HCT116 (cell line): ENCODE measurements at regions not wholly inside any gene's neighbourhood (a gene's known extent, or its start where the extent isn't known, plus 50 kb on each side); places are given as distances from the start of the nearest gene placed in this dataset.

Source experiments
- ATAC-seq: fragments of 200-7000 bp; cut with Tn5 transposase; 2 replicates; pipeline ENCODE4 v1.9.1; 2020; ENCODE audit warnings: mild to moderate bottlenecking, moderate library complexity
- BruUV-seq: library from RNA; stranded (reverse); fragments of 400-500 nt; replicated peaks from 2 replicates; lab custom pipeline; 2021; lab: Mats Ljungman, UMichigan
- CTCF ChIA-PET: fragments of 300-600 bp; sonication (Branson Sonifier 250); formaldehyde crosslinking; loops from one replicate; lab custom pipeline; 2021; ENCODE audit warnings: antibody characterized with exemption; lab: Charles Lee
- POLR2A ChIA-PET: fragments of 300-600, 350-600 bp; sonication (Branson Sonifier 250); formaldehyde crosslinking; loops from one replicate; lab custom pipeline; 2021; ENCODE audit warnings: antibody characterized with exemption; lab: Charles Lee
- RAD21 ChIA-PET, 2 experiments: fragments of 300-600 bp; sonication (Branson Sonifier 250); formaldehyde crosslinking; loops; one replicate each; lab custom pipeline; 2023; ENCODE audit warnings: low total read pairs in 2 of 2; ENCODE audit not compliant: uncharacterized antibody in 2 of 2, unreplicated experiment in 2 of 2, low non-redundant PET in 1 of 2; lab: Charles Lee
- DNase-seq: peaks from one replicate; pipeline ENCODE4 v3.0.0-alpha.2; 2010; ENCODE audit warnings: low read depth, low spot score
- H2AFZ ChIP-seq: fragments of 200-600 bp; shearing (Covaris generic), sonication (generic); 2 replicates; pipeline ENCODE4 v1.6.1; 2017; ENCODE audit warnings: low read depth, mixed run types, mixed read lengths, antibody characterized with exemption, low read length; ENCODE audit not compliant: poor library complexity, severe bottlenecking
- H3K27ac ChIP-seq: 2 replicates; pipeline ENCODE4 v1.5.1; 2012; ENCODE audit warnings: low read depth, low read length
- H3K27me3 ChIP-seq: fragments of 200-600 bp; sonication (generic); 2 replicates; pipeline ENCODE4 v1.6.1; 2016; ENCODE audit warnings: mixed run types, low read length, mixed read lengths; ENCODE audit not compliant: insufficient read depth
- H3K36me3 ChIP-seq, 2 experiments: fragments of 200-500 bp in 1 of 2; fragments of 200-600 bp in 1 of 2; sonication (Bioruptor generic) in 1 of 2; sonication (generic) in 1 of 2; 2 replicates each; pipeline versions ENCODE4 v1.5.1 to v1.6.1; 2014 to 2016; ENCODE audit warnings: low read length in 2 of 2, inconsistent platforms in 1 of 2, mixed read lengths in 1 of 2, mixed run types in 1 of 2; ENCODE audit not compliant: insufficient read depth in 2 of 2, control insufficient read depth in 1 of 2
- H3K4me1 ChIP-seq, 2 experiments: fragments of 200-600 bp in 1 of 2; sonication (generic) in 1 of 2; 2 replicates each; pipeline versions ENCODE4 v1.5.1 to v1.6.1; 2012 to 2017; ENCODE audit warnings: low read length in 2 of 2, inconsistent platforms in 1 of 2, mild to moderate bottlenecking in 1 of 2, mixed read lengths in 1 of 2, mixed run types in 1 of 2, moderate library complexity in 1 of 2; ENCODE audit not compliant: insufficient read depth in 2 of 2, control insufficient read depth in 1 of 2
- H3K4me2 ChIP-seq: fragments of 200-600 bp; sonication (generic); 2 replicates; pipeline ENCODE4 v1.6.1; 2017; ENCODE audit warnings: mixed run types, low read length, mixed read lengths
- H3K4me3 ChIP-seq, 2 experiments: fragments of 200-600 bp in 1 of 2; sonication (generic) in 1 of 2; replicated peaks in 1 of 2; 2 replicates each; pipeline ENCODE4 v1.5.1; 2011 to 2016; ENCODE audit warnings: low read length in 2 of 2, control low read depth in 1 of 2, low read depth in 1 of 2, mild to moderate bottlenecking in 1 of 2, mixed read lengths in 1 of 2, mixed run types in 1 of 2
- H3K79me2 ChIP-seq: fragments of 200-600 bp; sonication (generic); 2 replicates; pipeline ENCODE4 v1.6.1; 2017; ENCODE audit warnings: mild to moderate bottlenecking, mixed run types, low read length, moderate library complexity, mixed read lengths; ENCODE audit not compliant: insufficient read depth
- H3K9ac ChIP-seq: fragments of 200-600 bp; sonication (generic); 2 replicates; pipeline ENCODE4 v1.6.1; 2016; ENCODE audit warnings: low read length, mixed read lengths
- H3K9me2 ChIP-seq: fragments of 200-600 bp; sonication (generic), shearing (Covaris generic); 2 replicates; pipeline ENCODE4 v1.6.1; 2017; ENCODE audit warnings: mixed run types, mild to moderate bottlenecking, moderate library complexity; ENCODE audit not compliant: insufficient read depth
- H3K9me3 ChIP-seq, 2 experiments: fragments of 200-500 bp in 1 of 2; fragments of 200-600 bp in 1 of 2; sonication (Bioruptor generic) in 1 of 2; sonication (generic) in 1 of 2; 2 replicates each; pipeline ENCODE4 v1.6.1; 2014 to 2017; ENCODE audit warnings: low read length in 2 of 2, mixed read lengths in 2 of 2, inconsistent platforms in 1 of 2, low read depth in 1 of 2, mild to moderate bottlenecking in 1 of 2, mixed run types in 1 of 2, moderate library complexity in 1 of 2; ENCODE audit not compliant: control insufficient read depth in 1 of 2, insufficient read depth in 1 of 2
- H4K20me1 ChIP-seq: fragments of 200-600 bp; sonication (generic), shearing (Covaris generic); 2 replicates; pipeline ENCODE4 v1.6.1; 2017; ENCODE audit warnings: mixed run types, mild to moderate bottlenecking, moderate library complexity; ENCODE audit not compliant: insufficient read depth
- CEBPB ChIP-seq: IDR thresholded peaks from 2 replicates; pipeline ENCODE4 v1.6.1; 2012; ENCODE audit warnings: low read depth
- ELF1 ChIP-seq: IDR thresholded peaks from 2 replicates; pipeline ENCODE4 v1.6.1; 2012; ENCODE audit warnings: low read depth, borderline replicate concordance
- EZH2phosphoT487 ChIP-seq: fragments of 200-600 bp; IDR thresholded peaks from 2 replicates; pipeline ENCODE4 v1.6.1; 2018; ENCODE audit warnings: antibody characterized with exemption, borderline replicate concordance
- FOSL1 ChIP-seq: IDR thresholded peaks from 2 replicates; pipeline ENCODE4 v1.6.1; 2012; ENCODE audit warnings: low read depth
- POLR2A ChIP-seq: IDR thresholded peaks from 2 replicates; pipeline ENCODE4 v1.7.0; 2011; ENCODE audit warnings: borderline replicate concordance; ENCODE audit not compliant: insufficient read depth, insufficient read length; ENCODE audit errors: extremely low read depth
- POLR2AphosphoS5 ChIP-seq: IDR thresholded peaks from 2 replicates; pipeline ENCODE4 v1.6.1; 2011; ENCODE audit warnings: mild to moderate bottlenecking, low read depth, low read length, moderate library complexity
- RAD21 ChIP-seq: IDR thresholded peaks from 2 replicates; pipeline ENCODE4 v1.6.1; 2012; ENCODE audit warnings: low read depth, mild to moderate bottlenecking
- YY1 ChIP-seq: IDR thresholded peaks from 2 replicates; pipeline ENCODE4 v1.6.1; 2011; ENCODE audit warnings: low read length, low read depth, moderate library complexity, mild to moderate bottlenecking; ENCODE audit not compliant: insufficient replicate concordance; ENCODE audit errors: extremely low read depth
- ZFX ChIP-seq: fragments of 450-650 bp; IDR thresholded peaks from 2 replicates; pipeline ENCODE4 v1.6.1; 2017
- ZNF274 ChIP-seq: fragments of 200-500 bp; sonication (Bioruptor generic); IDR thresholded peaks from 2 replicates; pipeline ENCODE4 v1.6.1; 2014; ENCODE audit warnings: mild to moderate bottlenecking, low read depth, low read length, inconsistent platforms
- intact Hi-C: fragments of 100-400 bp; cut with micrococcal nuclease; formaldehyde crosslinking; loops from 2 replicates; pipeline ENCODE4 v1.10.0; 2022
- TF ChIP-seq, protein P1 (sequence below): IDR thresholded peaks from 2 replicates; pipeline ENCODE4 v1.6.1; 2011; ENCODE audit warnings: mild to moderate bottlenecking, low read length, moderate library complexity; ENCODE audit not compliant: insufficient replicate concordance; ENCODE audit errors: extremely low read depth
- TF ChIP-seq, protein P2 (sequence below): IDR thresholded peaks from 2 replicates; pipeline ENCODE4 v1.6.1; 2012; ENCODE audit warnings: low read depth

DNA sequence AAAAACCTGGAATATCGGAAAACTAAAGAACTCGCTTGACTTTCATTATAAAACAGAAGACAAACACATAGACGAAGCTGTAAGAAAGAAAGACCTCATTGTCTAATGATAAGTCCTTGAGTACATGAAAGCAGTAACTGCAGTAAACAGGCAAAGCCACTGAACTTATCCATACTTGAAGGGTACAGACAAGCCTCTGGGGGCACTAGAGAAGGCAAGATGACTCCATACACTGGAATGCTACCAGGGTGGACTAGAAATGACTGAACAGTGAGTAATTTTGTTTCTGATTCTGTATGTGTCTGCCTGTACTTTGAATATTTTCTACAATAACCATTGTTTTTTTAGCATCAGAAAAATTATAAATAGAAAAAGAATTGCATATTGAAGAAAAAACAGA, 507.9 kb downstream of the UQCRFS1 start:
- peaks cover 6 to 24% of the 10 kb centered on the region in 2 experiments; a peak in 2 of 4 replicates for H3K9me3 ChIP-seq
- H3K36me3 ChIP-seq: no peaks in the 10 kb centered on the region
- no peaks in the 10 kb centered on the region for H4K20me1 ChIP-seq
- no peak overlapping the region for H3K9ac ChIP-seq
- no TSS peak for BruUV-seq
- DNase-seq (no peak), ATAC-seq (no peak)
- H3K27me3 ChIP-seq: no peaks in the 10 kb centered on the region
- no peak overlapping the region for H3K4me3 ChIP-seq
- H2AFZ ChIP-seq: no peak overlapping the region
- ChIA-PET POLR2A (no interaction called here), RAD21 (no interaction called here), CTCF (no interaction called here)
- H3K4me1 ChIP-seq: no peaks in the 10 kb centered on the region
- intact Hi-C loops: no loop called here
- no peak for TF ChIP-seq EZH2phosphoT487
- TF ChIP-seq ELF1: no peak
- no peak for TF ChIP-seq POLR2AphosphoS5
- no peak for TF ChIP-seq RAD21
- no peak for TF ChIP-seq CEBPB
- no peak for TF ChIP-seq YY1
- no peaks in the 10 kb centered on the region for H3K9me2 ChIP-seq
- no peaks in the 10 kb centered on the region for H3K79me2 ChIP-seq
- H3K4me2 ChIP-seq: no peak overlapping the region
- H3K27ac ChIP-seq: no peak overlapping the region

DNA sequence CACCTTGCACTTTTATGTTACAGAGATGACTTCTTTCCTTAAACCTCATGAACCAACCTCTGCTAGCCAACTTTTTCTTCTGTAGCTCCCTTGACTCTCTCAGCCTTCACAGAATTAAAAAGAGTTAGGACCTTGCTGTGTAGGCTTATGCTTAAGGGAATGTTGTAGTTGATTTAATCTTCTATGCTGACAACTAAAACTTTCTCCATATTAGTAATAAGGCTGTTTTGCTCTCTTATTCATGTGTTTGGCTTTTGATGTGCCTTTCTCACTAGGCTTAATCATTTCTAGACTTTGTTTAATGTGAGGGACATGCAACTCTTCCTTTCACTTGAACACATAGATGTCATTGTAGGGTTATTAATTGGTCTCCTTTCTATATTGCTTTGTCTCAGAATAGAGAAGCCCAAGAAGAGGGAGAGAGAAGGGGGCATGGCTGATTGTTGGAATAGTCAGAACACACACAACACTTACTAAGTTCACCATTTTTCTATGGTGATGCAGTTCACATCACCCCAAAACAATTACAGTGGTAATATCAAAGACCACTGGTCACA, 509.5 kb downstream of the UQCRFS1 start:
- RAD21 ChIA-PET: no interaction called here
- no TSS peak for BruUV-seq
- TF ChIP-seq, protein P1, sequence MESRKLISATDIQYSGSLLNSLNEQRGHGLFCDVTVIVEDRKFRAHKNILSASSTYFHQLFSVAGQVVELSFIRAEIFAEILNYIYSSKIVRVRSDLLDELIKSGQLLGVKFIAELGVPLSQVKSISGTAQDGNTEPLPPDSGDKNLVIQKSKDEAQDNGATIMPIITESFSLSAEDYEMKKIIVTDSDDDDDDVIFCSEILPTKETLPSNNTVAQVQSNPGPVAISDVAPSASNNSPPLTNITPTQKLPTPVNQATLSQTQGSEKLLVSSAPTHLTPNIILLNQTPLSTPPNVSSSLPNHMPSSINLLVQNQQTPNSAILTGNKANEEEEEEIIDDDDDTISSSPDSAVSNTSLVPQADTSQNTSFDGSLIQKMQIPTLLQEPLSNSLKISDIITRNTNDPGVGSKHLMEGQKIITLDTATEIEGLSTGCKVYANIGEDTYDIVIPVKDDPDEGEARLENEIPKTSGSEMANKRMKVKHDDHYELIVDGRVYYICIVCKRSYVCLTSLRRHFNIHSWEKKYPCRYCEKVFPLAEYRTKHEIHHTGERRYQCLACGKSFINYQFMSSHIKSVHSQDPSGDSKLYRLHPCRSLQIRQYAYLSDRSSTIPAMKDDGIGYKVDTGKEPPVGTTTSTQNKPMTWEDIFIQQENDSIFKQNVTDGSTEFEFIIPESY: no peak
- TF ChIP-seq, protein P2, sequence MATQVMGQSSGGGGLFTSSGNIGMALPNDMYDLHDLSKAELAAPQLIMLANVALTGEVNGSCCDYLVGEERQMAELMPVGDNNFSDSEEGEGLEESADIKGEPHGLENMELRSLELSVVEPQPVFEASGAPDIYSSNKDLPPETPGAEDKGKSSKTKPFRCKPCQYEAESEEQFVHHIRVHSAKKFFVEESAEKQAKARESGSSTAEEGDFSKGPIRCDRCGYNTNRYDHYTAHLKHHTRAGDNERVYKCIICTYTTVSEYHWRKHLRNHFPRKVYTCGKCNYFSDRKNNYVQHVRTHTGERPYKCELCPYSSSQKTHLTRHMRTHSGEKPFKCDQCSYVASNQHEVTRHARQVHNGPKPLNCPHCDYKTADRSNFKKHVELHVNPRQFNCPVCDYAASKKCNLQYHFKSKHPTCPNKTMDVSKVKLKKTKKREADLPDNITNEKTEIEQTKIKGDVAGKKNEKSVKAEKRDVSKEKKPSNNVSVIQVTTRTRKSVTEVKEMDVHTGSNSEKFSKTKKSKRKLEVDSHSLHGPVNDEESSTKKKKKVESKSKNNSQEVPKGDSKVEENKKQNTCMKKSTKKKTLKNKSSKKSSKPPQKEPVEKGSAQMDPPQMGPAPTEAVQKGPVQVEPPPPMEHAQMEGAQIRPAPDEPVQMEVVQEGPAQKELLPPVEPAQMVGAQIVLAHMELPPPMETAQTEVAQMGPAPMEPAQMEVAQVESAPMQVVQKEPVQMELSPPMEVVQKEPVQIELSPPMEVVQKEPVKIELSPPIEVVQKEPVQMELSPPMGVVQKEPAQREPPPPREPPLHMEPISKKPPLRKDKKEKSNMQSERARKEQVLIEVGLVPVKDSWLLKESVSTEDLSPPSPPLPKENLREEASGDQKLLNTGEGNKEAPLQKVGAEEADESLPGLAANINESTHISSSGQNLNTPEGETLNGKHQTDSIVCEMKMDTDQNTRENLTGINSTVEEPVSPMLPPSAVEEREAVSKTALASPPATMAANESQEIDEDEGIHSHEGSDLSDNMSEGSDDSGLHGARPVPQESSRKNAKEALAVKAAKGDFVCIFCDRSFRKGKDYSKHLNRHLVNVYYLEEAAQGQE: no peak
- no peak for TF ChIP-seq ZNF274
- no peak for TF ChIP-seq FOSL1
- TF ChIP-seq ZFX: no peak
- no peak for TF ChIP-seq POLR2A
- no peak for TF ChIP-seq RAD21
- no peak for TF ChIP-seq EZH2phosphoT487

More for the DNA sequence above, 509.5 kb downstream of the UQCRFS1 start:
- H3K27ac ChIP-seq: no peak overlapping the region
- ATAC-seq: no peak
- ChIA-PET POLR2A (no interaction called here), CTCF (no interaction called here)
- no peaks in the 10 kb centered on the region for H3K9me2 ChIP-seq
- no peak overlapping the region for H3K4me2 ChIP-seq
- H3K36me3 ChIP-seq: no peaks in the 10 kb centered on the region
- no peaks in the 10 kb centered on the region for H3K4me1 ChIP-seq
- H4K20me1 ChIP-seq: no peaks in the 10 kb centered on the region
- intact Hi-C loops: no loop called here
- no peak overlapping the region for H2AFZ ChIP-seq
- H3K79me2 ChIP-seq: no peaks in the 10 kb centered on the region
- peaks cover 6 to 22% of the 10 kb centered on the region in 2 experiments; a peak in 2 of 4 replicates for H3K9me3 ChIP-seq
- DNase-seq: no peak
- H3K9ac ChIP-seq: no peak overlapping the region
- H3K27me3 ChIP-seq: no peaks in the 10 kb centered on the region
- H3K4me3 ChIP-seq: no peak overlapping the region
